HepG2 (cell line): ENCODE measurements at regions not wholly inside any gene's neighbourhood (a gene's known extent, or its start where the extent isn't known, plus 50 kb on each side); places are given as distances from the start of the nearest gene placed in this dataset.

Experiments
- ATAC-seq: fragments of 200-7000 bp; cut with Tn5 transposase; 3 replicates; pipeline ENCODE4 v1.9.1; 2020; ENCODE audit warnings: mild to moderate bottlenecking, moderate library complexity
- BruUV-seq: library from RNA; stranded (reverse); fragments of 400-500 nt; replicated peaks from 2 replicates; lab custom pipeline; 2021; lab: Mats Ljungman, UMichigan
- CTCF ChIA-PET: fragments of 300-600 bp; formaldehyde crosslinking; extraction: SDS; loops from one replicate; lab custom pipeline; 2021; ENCODE audit warnings: low total read pairs, inconsistent platforms, low intra/inter-chr PET ratio; lab: Yijun Ruan, JAX
- POLR2A ChIA-PET: fragments of 350-600 bp; sonication (Branson Sonifier 250); formaldehyde crosslinking; loops from one replicate; lab custom pipeline; 2020; ENCODE audit warnings: antibody characterized with exemption, inconsistent platforms; lab: Yijun Ruan, JAX
- DNase-seq: peaks from one replicate; pipeline ENCODE4 v3.0.0-alpha.2; 2015; ENCODE audit warnings: low spot score
- FAIRE-seq: peaks from 3 replicates; lab custom pipeline; 2011; peaks lifted over from hg19 to GRCh38; lab: Jason Lieb, UNC
- H2AFZ ChIP-seq: one replicate; pipeline ENCODE4 v1.6.1; 2011; ENCODE audit warnings: low read length, inconsistent platforms
- H3K27ac ChIP-seq: fragments of 300-600 bp; 3 replicates; pipeline ENCODE4 v1.8.0; 2011; ENCODE audit warnings: mixed run types, mild to moderate bottlenecking, mixed read lengths, low read length, inconsistent platforms; ENCODE audit not compliant: insufficient read depth; ENCODE audit errors: extremely low read length
- H3K27me3 ChIP-seq, 2 experiments: fragments of 200-600 bp in 1 of 2; 2 replicates in 1 of 2; 3 replicates in 1 of 2; pipeline versions ENCODE4 v1.6.0 to v1.8.0; 2011; ENCODE audit warnings: low read length in 2 of 2, mild to moderate bottlenecking in 2 of 2, moderate library complexity in 2 of 2, inconsistent platforms in 1 of 2; ENCODE audit not compliant: insufficient read depth in 2 of 2, control insufficient read depth in 1 of 2
- H3K36me3 ChIP-seq, 2 experiments: fragments of 200-600 bp in 1 of 2; replicated peaks in 1 of 2; 2 replicates in 1 of 2; 3 replicates in 1 of 2; pipeline versions ENCODE4 v1.5.1 to v1.8.0; 2011; ENCODE audit warnings: low read length in 2 of 2, inconsistent platforms in 1 of 2; ENCODE audit not compliant: insufficient read depth in 2 of 2, control insufficient read depth in 1 of 2
- H3K4me1 ChIP-seq: 2 replicates; pipeline ENCODE4 v1.5.1; 2012; ENCODE audit warnings: low read length, inconsistent platforms; ENCODE audit not compliant: insufficient read depth
- H3K4me2 ChIP-seq: 2 replicates; pipeline ENCODE4 v1.6.0; 2011; ENCODE audit warnings: low read depth, low read length, inconsistent platforms
- H3K4me3 ChIP-seq, 3 experiments: fragments of 200-600 bp in 1 of 3; sonication (generic), shearing (Covaris generic) in 1 of 3; replicated peaks in 1 of 3; 2 replicates each; pipeline ENCODE4 v1.5.1; 2011 to 2016; ENCODE audit warnings: low read length in 3 of 3, inconsistent platforms in 2 of 3, low read depth in 2 of 3, mild to moderate bottlenecking in 2 of 3, control low read depth in 1 of 3, mixed read lengths in 1 of 3; ENCODE audit not compliant: insufficient read depth in 1 of 3
- H3K79me2 ChIP-seq: one replicate; pipeline ENCODE4 v1.6.1; 2011; ENCODE audit warnings: low read length, inconsistent platforms; ENCODE audit not compliant: insufficient read depth
- H3K9ac ChIP-seq: 2 replicates; pipeline ENCODE4 v1.6.0; 2011; ENCODE audit warnings: mild to moderate bottlenecking, low read depth, low read length, inconsistent platforms; ENCODE audit not compliant: insufficient read depth
- H3K9me3 ChIP-seq: 2 replicates; pipeline ENCODE4 v1.5.1; 2012; ENCODE audit warnings: mild to moderate bottlenecking, low read length
- H4K20me1 ChIP-seq: 2 replicates; pipeline ENCODE4 v1.6.0; 2011; ENCODE audit warnings: inconsistent platforms, mild to moderate bottlenecking, low read length, moderate library complexity; ENCODE audit not compliant: insufficient read depth
- AHDC1 ChIP-seq: sonication (generic); formaldehyde crosslinking; IDR thresholded peaks from 2 replicates; pipeline ENCODE4 v1.5.1; 2020; ENCODE audit warnings: mild to moderate bottlenecking, missing genetic modification reagents, borderline replicate concordance
- JUND ChIP-seq: sonication (generic); formaldehyde crosslinking; IDR thresholded peaks from 2 replicates; pipeline ENCODE4 v1.8.0; 2022; ENCODE audit warnings: mild to moderate bottlenecking, missing genetic modification reagents
- MNT ChIP-seq: fragments of 450-650 bp; IDR thresholded peaks from 2 replicates; pipeline ENCODE4 v1.6.1; 2016
- WGBS: methylation state at CpG from one replicate; pipeline ENCODE4 v1.1.6; 2017; ENCODE audit warnings: low lambda C conversion rate; 5-methylcytosine and 5-hydroxymethylcytosine counted together
- in situ Hi-C: cut with HindIII; loops from 2 replicates; pipeline ENCODE4 v1.10.0; 2017; ENCODE audit warnings: low pct_unique_long_range_greater_than_20kb; ENCODE audit not compliant: extremely low pct_ligation_motif_present
- intact Hi-C: fragments of 100-400 bp; cut with micrococcal nuclease; formaldehyde crosslinking; loops from one replicate; pipeline ENCODE4 v1.10.0; 2022; ENCODE audit not compliant: unreplicated experiment
- TF ChIP-seq, protein P1 (sequence below): sonication (generic); formaldehyde crosslinking; IDR thresholded peaks from 2 replicates; pipeline ENCODE4 v1.5.1; 2020; ENCODE audit warnings: missing genetic modification reagents, mild to moderate bottlenecking, borderline replicate concordance

DNA sequence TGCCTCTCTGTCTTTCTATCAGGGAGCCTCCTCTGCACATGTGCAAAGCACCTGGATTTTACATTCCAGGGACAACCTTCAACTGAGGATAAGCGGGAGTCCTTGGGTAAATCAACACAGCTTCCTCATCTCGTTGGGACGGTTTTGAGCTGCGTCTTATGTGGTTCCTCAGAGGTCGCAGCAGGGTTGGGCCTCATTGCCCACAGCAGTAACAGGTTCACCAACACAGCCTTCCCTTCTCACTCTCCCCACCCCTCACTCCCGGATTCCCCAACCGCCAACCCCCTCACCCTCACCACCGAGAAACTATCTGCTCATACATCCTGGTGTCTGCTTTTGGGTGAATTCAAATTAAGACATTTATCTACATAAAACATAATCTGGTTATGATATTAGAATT is 155.8 kb upstream of the GGTLC1 start:
- FAIRE-seq (no peak), DNase-seq (no peak), ATAC-seq (no peak)
- 13% methylated on average over 8 of the region's 8 CpGs for WGBS
- Histone ChIP-seq H3K9me3 (no peaks in the 10 kb centered on the region), H4K20me1 (no peaks in the 10 kb centered on the region), H3K4me1 (no peaks in the 10 kb centered on the region), H3K27me3 (no peaks in the 10 kb centered on the region), H3K4me3 (no peak overlapping the region), H3K79me2 (no peaks in the 10 kb centered on the region), H3K4me2 (no peak overlapping the region), H3K27ac (no peak overlapping the region), H2AFZ (no peak overlapping the region), H3K36me3 (no peaks in the 10 kb centered on the region), H3K9ac (no peak overlapping the region)
- no TSS peak for BruUV-seq
- ChIA-PET CTCF (no interaction called here), POLR2A (no interaction called here)
- in situ Hi-C loops (no loop called here), intact Hi-C loops (no loop called here)
- TF ChIP-seq JUND (CRISPR knock-in tag) (no peak), MNT (no peak), AHDC1 (CRISPR knock-in tag) (no peak)
- TF ChIP-seq, protein P1, sequence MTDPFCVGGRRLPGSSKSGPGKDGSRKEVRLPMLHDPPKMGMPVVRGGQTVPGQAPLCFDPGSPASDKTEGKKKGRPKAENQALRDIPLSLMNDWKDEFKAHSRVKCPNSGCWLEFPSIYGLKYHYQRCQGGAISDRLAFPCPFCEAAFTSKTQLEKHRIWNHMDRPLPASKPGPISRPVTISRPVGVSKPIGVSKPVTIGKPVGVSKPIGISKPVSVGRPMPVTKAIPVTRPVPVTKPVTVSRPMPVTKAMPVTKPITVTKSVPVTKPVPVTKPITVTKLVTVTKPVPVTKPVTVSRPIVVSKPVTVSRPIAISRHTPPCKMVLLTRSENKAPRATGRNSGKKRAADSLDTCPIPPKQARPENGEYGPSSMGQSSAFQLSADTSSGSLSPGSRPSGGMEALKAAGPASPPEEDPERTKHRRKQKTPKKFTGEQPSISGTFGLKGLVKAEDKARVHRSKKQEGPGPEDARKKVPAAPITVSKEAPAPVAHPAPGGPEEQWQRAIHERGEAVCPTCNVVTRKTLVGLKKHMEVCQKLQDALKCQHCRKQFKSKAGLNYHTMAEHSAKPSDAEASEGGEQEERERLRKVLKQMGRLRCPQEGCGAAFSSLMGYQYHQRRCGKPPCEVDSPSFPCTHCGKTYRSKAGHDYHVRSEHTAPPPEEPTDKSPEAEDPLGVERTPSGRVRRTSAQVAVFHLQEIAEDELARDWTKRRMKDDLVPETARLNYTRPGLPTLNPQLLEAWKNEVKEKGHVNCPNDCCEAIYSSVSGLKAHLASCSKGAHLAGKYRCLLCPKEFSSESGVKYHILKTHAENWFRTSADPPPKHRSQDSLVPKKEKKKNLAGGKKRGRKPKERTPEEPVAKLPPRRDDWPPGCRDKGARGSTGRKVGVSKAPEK = no peak
